CD4-positive, alpha-beta memory T cell (primary cell): ENCODE measurements at regions not wholly inside any gene's neighbourhood (a gene's known extent, or its start where the extent isn't known, plus 50 kb on each side); places are given as distances from the start of the nearest gene placed in this dataset.

Source experiments
- CTCF ChIA-PET: fragments of 350-600 bp; sonication (Branson Sonifier 250); formaldehyde crosslinking; loops from one replicate; lab custom pipeline; 2021; ENCODE audit warnings: inconsistent platforms; ENCODE audit not compliant: partially characterized antibody; lab: Charles Lee
- POLR2A ChIA-PET: fragments of 350-600 bp; sonication (Branson Sonifier 250); formaldehyde crosslinking; loops from one replicate; lab custom pipeline; 2021; ENCODE audit not compliant: partially characterized antibody; lab: Charles Lee
- DNase-seq, 5 donors: peaks; one replicate each; pipeline versions ENCODE4 v3.0.0 to v3.0.0-alpha.2; 2020 to 2022; ENCODE audit warnings: mixed read lengths in 1 of 5
- H3K27ac ChIP-seq: one replicate; pipeline ENCODE4 v1.7.0; 2013; ENCODE audit warnings: low read depth, low read length
- H3K27me3 ChIP-seq: 2 replicates; pipeline ENCODE4 v1.7.0; 2013; ENCODE audit warnings: mild to moderate bottlenecking, low read length, moderate library complexity; ENCODE audit not compliant: insufficient read depth
- H3K36me3 ChIP-seq: 2 replicates; pipeline ENCODE4 v1.7.0; 2013; ENCODE audit warnings: mild to moderate bottlenecking, low read length, moderate library complexity; ENCODE audit not compliant: insufficient read depth
- H3K4me1 ChIP-seq: 2 replicates; pipeline ENCODE4 v1.7.0; 2013; ENCODE audit warnings: mild to moderate bottlenecking, low read length, moderate library complexity; ENCODE audit not compliant: insufficient read depth
- H3K4me3 ChIP-seq, 2 donors: one replicate each; pipeline ENCODE4 v1.7.0; 2013; ENCODE audit warnings: low read length in 2 of 2, mild to moderate bottlenecking in 1 of 2
- H3K9me3 ChIP-seq, 2 donors: one replicate each; pipeline ENCODE4 v1.7.0; 2013; ENCODE audit warnings: low read length in 2 of 2, control low read depth in 1 of 2; ENCODE audit not compliant: control insufficient read depth in 1 of 2
- H3K27ac Mint-ChIP-seq, 7 donors: one replicate each; pipeline ENCODE4 v1.8.0; 2020 to 2021; ENCODE audit warnings: mixed read lengths in 7 of 7, mild to moderate bottlenecking in 6 of 7, inconsistent platforms in 3 of 7, moderate library complexity in 3 of 7
- H3K27me3 Mint-ChIP-seq, 2 donors: one replicate each; pipeline ENCODE4 v1.8.0; 2020 to 2021; ENCODE audit warnings: mixed read lengths in 2 of 2
- H3K36me3 Mint-ChIP-seq, 2 donors: one replicate each; pipeline ENCODE4 v1.8.0; 2020 to 2021; ENCODE audit warnings: mixed read lengths in 2 of 2, inconsistent platforms in 1 of 2, mild to moderate bottlenecking in 1 of 2
- H3K4me1 Mint-ChIP-seq, 4 donors: one replicate each; pipeline ENCODE4 v1.8.0; 2020 to 2021; ENCODE audit warnings: mixed read lengths in 4 of 4, mild to moderate bottlenecking in 1 of 4
- H3K4me3 Mint-ChIP-seq, 8 donors: one replicate each; pipeline ENCODE4 v1.8.0; 2020 to 2021; ENCODE audit warnings: mixed read lengths in 8 of 8, mild to moderate bottlenecking in 7 of 8, moderate library complexity in 6 of 8, inconsistent platforms in 3 of 8
- H3K9me3 Mint-ChIP-seq, 8 donors: one replicate each; pipeline ENCODE4 v1.8.0; 2020 to 2021; ENCODE audit warnings: mixed read lengths in 8 of 8, mild to moderate bottlenecking in 5 of 8, inconsistent platforms in 3 of 8, moderate library complexity in 1 of 8
- intact Hi-C: fragments of 100-400 bp; cut with micrococcal nuclease; formaldehyde crosslinking; loops from one replicate; pipeline ENCODE4 v1.15.1; 2023

GRCh38 chr22:49192857-49193250 lies 634.8 kb downstream of the BRD1 start:
- POLR2A ChIA-PET, result no interaction called here
- no peak overlapping the region for H3K27ac Mint-ChIP-seq
- DNase-seq, result no peak
- H3K27me3 ChIP-seq, result no peaks in the 10 kb centered on the region
- intact Hi-C loops, result no loop called here
- H3K9me3 ChIP-seq, result no peaks in the 10 kb centered on the region
- H3K27ac ChIP-seq, result no peak overlapping the region
- no peak overlapping the region for H3K4me3 ChIP-seq
- peaks cover 0 to under 1% (median 0%) of the 10 kb centered on the region in 4 donors for H3K4me1 Mint-ChIP-seq
- no peak overlapping the region for H3K4me3 Mint-ChIP-seq
- CTCF ChIA-PET, result no interaction called here
- H3K9me3 Mint-ChIP-seq, result peaks cover 0 to 2% (median 0%) of the 10 kb centered on the region in 8 donors
- no peaks in the 10 kb centered on the region for H3K36me3 Mint-ChIP-seq
- H3K27me3 Mint-ChIP-seq, result peaks cover 3 to 5% of the 10 kb centered on the region in 2 donors
- H3K36me3 ChIP-seq, result no peaks in the 10 kb centered on the region
- H3K4me1 ChIP-seq, result no peaks in the 10 kb centered on the region

GRCh38 chr22:49192180-49192856 lies 635.4 kb downstream of the BRD1 start:
- H3K27ac ChIP-seq, result no peak overlapping the region
- CTCF ChIA-PET, result no interaction called here
- no peaks in the 10 kb centered on the region for H3K27me3 ChIP-seq
- no peak overlapping the region for H3K4me3 ChIP-seq
- DNase-seq, result no peak
- H3K4me1 ChIP-seq, result no peaks in the 10 kb centered on the region
- H3K4me1 Mint-ChIP-seq, result no peaks in the 10 kb centered on the region
- no peaks in the 10 kb centered on the region for H3K36me3 ChIP-seq
- H3K4me3 Mint-ChIP-seq, result no peak overlapping the region
- no peaks in the 10 kb centered on the region for H3K9me3 ChIP-seq
- H3K27ac Mint-ChIP-seq, result no peak overlapping the region
- intact Hi-C loops, result no loop called here
- H3K9me3 Mint-ChIP-seq, result peaks cover 0 to 2% (median 0%) of the 10 kb centered on the region in 8 donors
- POLR2A ChIA-PET, result no interaction called here
- H3K36me3 Mint-ChIP-seq, result no peaks in the 10 kb centered on the region
- peaks cover 3 to 5% of the 10 kb centered on the region in 2 donors for H3K27me3 Mint-ChIP-seq

GRCh38 chr22:49191506-49191980 lies 636.1 kb downstream of the BRD1 start:
- Mint-ChIP-seq H3K27me3 (peaks cover 5% of the 10 kb centered on the region in 2 donors), H3K9me3 (peaks cover 0 to 2% (median 0%) of the 10 kb centered on the region in 8 donors), H3K36me3 (no peaks in the 10 kb centered on the region), H3K4me3 (no peak overlapping the region), H3K4me1 (no peaks in the 10 kb centered on the region), H3K27ac (no peak overlapping the region)
- no peaks in the 10 kb centered on the region for H3K4me1 ChIP-seq
- no peak for DNase-seq
- H3K27ac ChIP-seq, result no peak overlapping the region
- intact Hi-C loops, result no loop called here
- ChIA-PET POLR2A (no interaction called here), CTCF (no interaction called here)
- H3K36me3 ChIP-seq, result no peaks in the 10 kb centered on the region
- no peaks in the 10 kb centered on the region for H3K27me3 ChIP-seq
- no peaks in the 10 kb centered on the region for H3K9me3 ChIP-seq
- no peak overlapping the region for H3K4me3 ChIP-seq

GRCh38 chr22:49190816-49191505 lies 636.7 kb downstream of the BRD1 start:
- Mint-ChIP-seq H3K4me3 (no peak overlapping the region), H3K36me3 (no peaks in the 10 kb centered on the region), H3K4me1 (no peaks in the 10 kb centered on the region), H3K27me3 (peaks cover 5 to 8% of the 10 kb centered on the region in 2 donors), H3K27ac (no peak overlapping the region), H3K9me3 (peaks cover 0 to 2% (median 0%) of the 10 kb centered on the region in 8 donors)
- no peaks in the 10 kb centered on the region for H3K27me3 ChIP-seq
- H3K27ac ChIP-seq, result no peak overlapping the region
- H3K36me3 ChIP-seq, result no peaks in the 10 kb centered on the region
- no peak overlapping the region for H3K4me3 ChIP-seq
- no peaks in the 10 kb centered on the region for H3K4me1 ChIP-seq
- POLR2A ChIA-PET, result no interaction called here
- no peaks in the 10 kb centered on the region for H3K9me3 ChIP-seq
- CTCF ChIA-PET, result no interaction called here
- no peak for DNase-seq
- intact Hi-C loops, result no loop called here

GRCh38 chr22:49189871-49190270 lies 637.8 kb downstream of the BRD1 start:
- H3K4me3 Mint-ChIP-seq, result no peak overlapping the region
- no peak for DNase-seq
- no peaks in the 10 kb centered on the region for H3K36me3 Mint-ChIP-seq
- Histone ChIP-seq H3K9me3 (no peaks in the 10 kb centered on the region), H3K27me3 (no peaks in the 10 kb centered on the region), H3K4me3 (no peak overlapping the region), H3K4me1 (no peaks in the 10 kb centered on the region), H3K36me3 (no peaks in the 10 kb centered on the region), H3K27ac (no peak overlapping the region)
- H3K9me3 Mint-ChIP-seq, result peaks cover 0 to 6% (median 0%) of the 10 kb centered on the region in 8 donors
- peaks cover 0 to 3% (median 0%) of the 10 kb centered on the region in 4 donors for H3K4me1 Mint-ChIP-seq
- intact Hi-C loops, result no loop called here
- H3K27ac Mint-ChIP-seq, result no peak overlapping the region
- ChIA-PET POLR2A (no interaction called here), CTCF (no interaction called here)
- H3K27me3 Mint-ChIP-seq, result peaks cover 9 to 13% of the 10 kb centered on the region in 2 donors

GRCh38 chr22:49188591-49188990 lies 639.1 kb downstream of the BRD1 start:
- Mint-ChIP-seq H3K9me3 (peaks cover 0 to 6% (median 0%) of the 10 kb centered on the region in 8 donors), H3K27ac (no peak overlapping the region), H3K4me3 (no peak overlapping the region), H3K36me3 (no peaks in the 10 kb centered on the region), H3K4me1 (peaks cover 0 to 3% (median 0%) of the 10 kb centered on the region in 4 donors), H3K27me3 (peaks cover 9 to 13% of the 10 kb centered on the region in 2 donors)
- Histone ChIP-seq H3K27ac (no peak overlapping the region), H3K36me3 (no peaks in the 10 kb centered on the region), H3K27me3 (no peaks in the 10 kb centered on the region), H3K4me1 (no peaks in the 10 kb centered on the region), H3K9me3 (no peaks in the 10 kb centered on the region), H3K4me3 (no peak overlapping the region)
- POLR2A ChIA-PET, result no interaction called here
- intact Hi-C loops, result no loop called here
- CTCF ChIA-PET, result no interaction called here
- no peak for DNase-seq

GRCh38 chr22:49188091-49188490 lies 639.6 kb downstream of the BRD1 start:
- peaks cover 0 to 3% (median 0%) of the 10 kb centered on the region in 4 donors for H3K4me1 Mint-ChIP-seq
- no peak for DNase-seq
- Histone ChIP-seq H3K27me3 (no peaks in the 10 kb centered on the region), H3K27ac (no peak overlapping the region), H3K4me3 (no peak overlapping the region), H3K9me3 (no peaks in the 10 kb centered on the region), H3K4me1 (no peaks in the 10 kb centered on the region), H3K36me3 (no peaks in the 10 kb centered on the region)
- ChIA-PET POLR2A (no interaction called here), CTCF (no interaction called here)
- no peak overlapping the region for H3K4me3 Mint-ChIP-seq
- peaks cover 0 to 6% (median 0%) of the 10 kb centered on the region in 8 donors for H3K9me3 Mint-ChIP-seq
- no peaks in the 10 kb centered on the region for H3K36me3 Mint-ChIP-seq
- no peak overlapping the region for H3K27ac Mint-ChIP-seq
- peaks cover 9 to 13% of the 10 kb centered on the region in 2 donors for H3K27me3 Mint-ChIP-seq
- intact Hi-C loops, result no loop called here
